LHCN-M2 (cell line): ENCODE measurements at regions not wholly inside any gene's neighbourhood (a gene's known extent, or its start where the extent isn't known, plus 50 kb on each side); places are given as distances from the start of the nearest gene placed in this dataset.

Experiments
- DNase-seq: peaks from one replicate; pipeline ENCODE4 v3.0.0-alpha.2; 2012; ENCODE audit warnings: low read depth

DNA sequence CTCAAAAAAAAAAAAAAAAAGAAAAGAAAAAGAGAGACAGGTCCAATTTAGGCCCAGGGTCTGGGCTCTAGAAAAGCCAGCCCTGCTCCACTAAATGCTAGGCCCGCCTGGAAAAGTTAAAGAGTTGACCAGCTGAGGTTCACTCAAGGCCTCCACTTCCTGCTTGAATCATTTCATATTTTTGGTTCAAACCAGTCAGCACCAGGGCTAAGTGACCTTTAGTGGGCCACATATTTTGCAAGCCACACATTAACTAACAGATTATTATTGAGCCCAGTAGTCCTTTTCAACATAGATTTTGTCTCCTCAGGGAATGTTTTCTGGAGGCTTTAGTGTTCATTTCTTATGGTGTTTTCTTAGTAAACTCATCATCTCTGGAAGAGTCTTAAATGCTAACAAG, 156.6 kb downstream of the TLR4 start:
- DNase-seq = no peak

DNA sequence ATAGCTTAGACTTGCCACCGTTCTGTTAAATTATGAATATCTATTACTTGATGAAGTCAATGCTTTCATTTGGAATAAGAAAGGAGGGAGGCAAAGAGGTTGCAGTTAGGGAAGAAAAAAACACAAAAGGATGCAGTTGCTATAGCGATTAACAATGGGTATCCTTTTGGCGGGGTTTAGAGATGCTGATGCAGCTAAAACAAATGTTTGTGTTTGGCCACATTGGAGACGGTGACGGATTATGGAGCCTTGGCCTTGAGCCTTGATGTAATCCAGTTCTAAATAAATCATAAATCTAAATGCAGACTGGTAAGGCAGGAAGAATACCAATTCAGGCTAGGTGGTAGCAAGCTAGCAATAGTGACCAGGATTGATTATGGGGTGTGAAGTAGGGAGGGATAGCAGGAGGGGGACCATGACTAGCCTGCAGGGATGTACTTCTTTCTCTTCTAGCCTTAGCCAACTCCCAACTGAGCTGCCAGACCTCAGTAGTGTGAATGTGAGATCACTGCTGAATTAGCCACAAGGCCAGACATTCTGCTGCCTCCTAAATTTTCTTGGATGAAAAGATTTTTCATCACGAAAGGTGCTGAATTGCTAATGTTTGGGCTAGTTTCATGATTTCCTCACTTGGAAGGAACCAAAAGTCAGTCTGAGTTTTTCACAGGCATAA, 160.3 kb downstream of the TLR4 start:
- DNase-seq = no peak

DNA sequence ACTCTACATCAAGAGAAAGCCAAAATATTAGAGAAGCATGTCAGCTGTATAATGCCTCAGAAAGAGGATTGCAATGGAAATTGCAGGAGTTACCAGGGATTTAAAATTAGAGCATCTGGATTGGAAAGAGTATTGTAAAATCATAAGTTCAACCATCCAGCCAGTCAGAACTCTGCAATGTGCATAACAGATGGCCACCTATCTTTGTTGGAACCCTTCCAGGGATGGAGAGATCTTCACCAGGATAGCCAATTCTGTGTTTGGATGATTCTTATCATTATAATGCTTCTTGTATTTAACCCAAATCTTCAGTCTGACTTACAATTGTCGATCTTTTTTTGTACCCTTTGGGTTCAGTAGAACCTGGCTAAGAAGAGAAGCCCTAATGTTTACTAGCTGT, 164.4 kb downstream of the TLR4 start:
- DNase-seq = no peak

DNA sequence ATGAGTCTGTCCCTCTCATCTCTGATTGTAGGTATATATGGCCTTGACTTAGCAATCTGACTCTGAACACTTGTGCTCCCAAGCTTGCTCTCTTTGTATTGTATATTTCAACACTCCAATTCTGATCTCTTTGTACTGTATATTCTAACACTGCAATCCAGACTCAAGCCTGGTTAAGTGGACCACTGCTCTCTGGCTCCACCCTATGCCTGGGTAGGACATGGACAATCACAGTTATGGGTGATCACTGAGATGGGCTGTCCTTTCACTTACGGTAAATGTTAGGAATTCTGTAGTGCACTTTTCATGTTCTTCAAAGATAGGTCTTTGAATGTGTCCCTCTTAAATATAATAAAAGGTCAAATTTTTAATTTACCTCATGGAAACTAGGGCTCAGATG, 165.1 kb downstream of the TLR4 start:
- no peak for DNase-seq

DNA sequence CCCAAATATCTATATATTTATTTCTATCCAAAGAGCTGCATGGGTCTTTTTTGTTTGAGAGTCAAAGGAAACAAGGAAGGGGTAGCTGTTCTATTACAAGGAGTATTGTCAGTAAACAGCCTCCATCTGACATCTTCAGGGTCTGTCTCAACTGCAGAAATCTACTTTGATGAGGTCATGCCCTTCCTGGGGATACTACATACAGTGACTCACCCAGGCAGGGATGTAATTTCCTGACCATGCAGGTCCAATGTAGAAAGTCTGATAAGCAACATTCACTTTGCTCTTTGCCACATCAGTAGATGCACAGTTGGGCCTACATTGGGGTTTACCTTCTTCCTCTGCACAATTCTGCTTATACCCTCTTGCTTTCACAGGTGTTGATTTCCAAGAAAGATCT, 165.5 kb downstream of the TLR4 start:
- DNase-seq = no peak

GRCh38 chr9:117873664-117874063, 169.5 kb downstream of the TLR4 start:
- DNase-seq = no peak

GRCh38 chr9:117875886-117876285, 171.7 kb downstream of the TLR4 start:
- no peak for DNase-seq

DNA sequence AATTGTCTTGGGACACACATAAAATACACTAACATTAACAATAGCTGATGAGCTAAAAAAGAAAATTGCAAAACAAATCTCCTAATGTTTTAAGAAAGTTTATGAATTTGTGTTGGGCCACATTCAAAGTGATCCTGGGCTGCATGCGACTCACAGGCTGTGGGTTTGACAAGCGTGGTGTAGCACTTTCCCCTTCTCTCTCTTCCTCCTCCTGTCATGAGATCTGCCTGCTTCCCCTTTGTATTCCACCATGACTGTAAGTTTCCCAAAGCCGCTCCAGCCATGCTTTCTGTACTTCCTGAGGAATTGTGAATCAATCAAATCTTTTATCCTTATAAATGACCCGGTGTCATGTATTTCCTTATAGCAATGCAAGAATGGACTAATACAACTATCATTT, 178.0 kb downstream of the TLR4 start:
- DNase-seq = no peak

DNA sequence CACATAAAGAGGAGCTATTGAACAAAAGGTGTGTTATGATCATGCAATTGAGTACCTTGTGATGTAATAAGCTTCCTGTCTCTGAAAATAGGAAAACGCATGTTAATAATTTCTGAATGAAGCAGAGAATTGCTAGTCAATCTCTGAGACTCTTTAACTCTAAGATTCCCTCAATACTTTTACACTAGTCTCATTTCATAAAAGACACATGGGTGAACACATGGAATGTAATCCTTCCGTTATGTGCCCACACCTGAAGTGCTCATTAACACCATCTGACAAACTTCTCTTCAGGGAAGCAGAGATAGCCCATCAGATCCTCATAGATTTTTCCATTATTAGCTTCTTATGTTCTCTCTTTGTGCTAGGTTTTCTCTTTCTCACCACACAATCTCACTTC, 182.4 kb downstream of the TLR4 start:
- DNase-seq = no peak

DNA sequence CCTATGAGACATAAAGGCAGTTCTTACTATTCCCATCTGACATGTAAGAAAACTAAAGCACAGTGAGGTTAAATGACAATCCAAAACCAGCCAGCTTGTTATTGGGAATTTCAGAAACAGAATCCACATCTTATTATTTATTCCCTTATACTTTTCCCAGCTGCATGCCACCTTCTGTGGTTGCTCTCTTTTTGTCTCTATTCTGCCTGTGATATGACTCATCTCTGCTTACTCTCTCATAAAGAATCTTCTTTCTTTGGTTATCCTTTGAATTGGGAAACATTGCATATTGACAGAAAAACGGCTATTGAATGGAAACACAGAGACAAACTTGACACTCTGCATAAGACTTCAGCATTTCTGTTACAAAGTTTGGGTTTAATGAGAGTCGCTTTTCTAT, 183.2 kb downstream of the TLR4 start:
- DNase-seq = peak; percentile 26

- DNase-seq = peak; percentile 66
These were observed 183.7 kb downstream of the TLR4 start for GRCh38 chr9:117887941-117888340.

DNA sequence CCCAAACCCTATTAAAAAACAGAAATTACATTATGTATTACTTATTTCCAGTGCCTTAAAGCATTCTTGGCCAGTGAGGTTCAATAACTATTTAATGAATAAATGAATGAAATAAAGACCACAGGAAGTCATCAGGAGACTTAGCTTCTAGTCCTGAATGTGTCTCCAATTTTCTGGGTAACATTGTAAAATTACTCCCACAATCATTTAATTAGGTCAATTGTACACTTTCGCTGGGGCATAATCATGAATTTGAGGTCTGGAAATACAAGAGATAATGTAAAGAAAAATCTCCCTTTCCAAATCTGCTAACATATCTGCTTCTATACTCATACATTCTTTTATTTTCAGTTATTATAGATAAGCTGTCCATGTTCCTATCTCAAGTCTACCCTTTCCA, 199.2 kb downstream of the TLR4 start:
- DNase-seq = no peak

DNA sequence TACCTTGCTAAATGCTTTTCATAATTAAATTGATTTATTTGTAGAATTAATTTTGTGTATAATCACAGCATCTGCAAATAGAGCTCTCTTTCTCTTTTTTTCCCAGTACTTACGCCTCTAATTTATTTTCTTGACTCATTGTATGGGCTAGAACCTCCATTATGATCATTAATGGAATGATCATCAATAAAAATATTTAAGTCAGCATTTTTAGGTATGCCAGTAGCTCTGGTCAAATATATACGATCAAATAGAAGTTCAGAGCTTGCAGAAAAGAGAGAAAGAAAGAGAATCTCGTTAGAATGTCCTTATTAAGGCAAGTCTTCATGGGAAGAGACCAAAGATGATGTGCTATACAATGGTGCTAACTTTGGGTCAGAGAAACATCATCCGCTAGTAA, 202.6 kb downstream of the TLR4 start:
- DNase-seq = no peak

DNA sequence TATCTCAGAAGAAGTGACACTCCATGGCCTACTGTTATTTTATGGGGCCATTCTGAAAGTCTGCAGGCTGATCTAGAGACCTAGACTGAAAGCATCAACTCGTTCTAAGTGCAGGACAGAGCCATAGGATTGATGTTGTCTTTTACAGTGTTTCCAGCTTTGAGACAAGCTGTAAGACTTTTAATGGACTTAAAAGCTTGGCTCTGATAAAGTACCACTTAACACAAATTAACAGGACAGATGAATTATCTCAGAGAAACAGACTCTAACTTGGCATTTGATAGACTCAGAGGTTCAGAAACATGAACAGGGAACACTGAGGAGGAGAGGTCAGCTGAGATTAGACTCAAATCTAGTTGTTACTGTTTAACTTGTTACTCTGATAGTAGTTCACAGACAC, 203.2 kb downstream of the TLR4 start:
- no peak for DNase-seq

GRCh38 chr9:117916291-117916690, 212.1 kb downstream of the TLR4 start:
- no peak for DNase-seq

GRCh38 chr9:117917873-117918272, 213.7 kb downstream of the TLR4 start:
- DNase-seq = no peak

DNA sequence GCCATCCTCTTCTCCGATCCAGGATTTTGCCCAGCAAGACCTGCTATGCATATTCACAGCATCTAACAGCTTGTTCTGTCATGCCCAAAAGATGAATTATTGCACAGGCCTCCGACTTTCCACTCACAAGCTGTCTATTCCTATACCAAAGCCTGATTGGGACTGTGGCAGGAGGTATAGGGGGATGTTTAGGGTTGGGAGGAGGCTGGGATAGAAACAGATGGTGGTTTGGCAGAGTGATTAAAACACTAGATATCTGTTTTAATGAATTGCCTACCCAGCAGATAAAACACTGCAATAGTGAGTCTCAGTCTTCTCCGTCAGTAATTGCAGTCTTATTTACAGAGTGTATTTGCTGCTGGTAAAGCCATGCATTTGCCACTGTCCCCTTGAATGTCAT, 215.3 kb downstream of the TLR4 start:
- no peak for DNase-seq

- DNase-seq = peak; percentile 13
These were observed 221.9 kb downstream of the TLR4 start for GRCh38 chr9:117926031-117926658.

- no peak for DNase-seq
These were observed 223.2 kb downstream of the TLR4 start for GRCh38 chr9:117927354-117927753.

GRCh38 chr9:117929868-117930267, 225.7 kb downstream of the TLR4 start:
- DNase-seq = peak; percentile 26

DNA sequence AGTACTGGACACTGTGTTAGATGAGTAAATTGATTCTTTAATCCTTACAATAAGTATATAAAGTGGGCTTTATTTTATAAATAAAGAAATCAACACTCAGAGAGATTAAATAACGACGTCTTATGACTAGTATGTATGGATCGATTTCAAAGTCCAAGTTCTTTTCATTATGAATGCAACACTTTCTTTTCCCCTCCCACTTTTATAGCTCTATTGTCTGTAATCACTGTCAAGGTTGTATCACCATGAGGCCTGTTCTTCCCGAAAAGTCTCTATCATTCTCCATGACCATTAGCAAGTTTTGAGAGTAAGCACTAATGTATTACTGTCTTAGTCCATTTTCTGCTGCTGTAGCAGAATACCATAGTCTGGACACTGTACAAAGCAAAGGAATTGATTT, 228.4 kb downstream of the TLR4 start:
- no peak for DNase-seq

DNA sequence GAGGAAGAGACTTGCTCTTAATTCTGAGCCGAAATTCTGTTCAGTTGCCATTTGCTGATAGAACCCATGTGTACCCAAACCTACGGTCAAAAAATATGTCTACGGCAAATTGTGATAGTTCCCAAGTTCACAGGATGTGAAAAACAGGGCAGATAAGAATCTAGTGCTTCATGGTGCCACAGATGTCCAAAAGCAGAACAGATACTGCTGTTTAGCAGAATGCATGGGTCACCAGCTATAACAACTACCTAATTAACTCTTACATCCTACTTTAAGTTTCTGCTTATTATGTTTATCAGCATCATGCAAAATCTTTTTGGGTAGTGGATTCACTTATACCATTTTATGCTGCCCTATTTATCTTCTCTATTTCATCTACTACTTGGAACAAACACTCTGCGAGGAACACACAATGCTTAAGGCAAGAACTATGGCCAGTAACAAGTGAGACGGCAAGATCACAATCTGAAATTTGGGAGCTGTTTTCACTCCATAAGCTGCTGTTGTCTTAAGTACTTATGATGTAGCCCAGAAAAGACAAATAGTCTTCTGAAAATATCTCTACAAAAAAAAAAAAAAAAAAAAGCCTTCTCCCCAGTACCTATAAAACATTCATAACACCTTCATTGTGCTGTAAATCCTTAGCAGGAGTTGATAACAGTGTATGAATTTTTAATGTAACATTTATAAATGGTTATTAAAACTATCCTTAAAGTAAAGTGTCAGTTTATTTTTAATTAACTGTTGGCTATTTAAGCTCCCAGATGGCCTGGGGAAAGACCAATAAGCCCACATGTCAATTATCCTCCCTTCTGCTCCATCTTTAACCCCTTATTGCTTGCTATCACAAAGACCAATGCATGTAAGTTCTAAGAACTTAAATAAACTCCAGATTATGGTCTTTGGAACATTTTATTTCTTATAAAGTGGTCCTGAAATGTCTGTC, 232.3 kb downstream of the TLR4 start:
- no peak for DNase-seq

DNA sequence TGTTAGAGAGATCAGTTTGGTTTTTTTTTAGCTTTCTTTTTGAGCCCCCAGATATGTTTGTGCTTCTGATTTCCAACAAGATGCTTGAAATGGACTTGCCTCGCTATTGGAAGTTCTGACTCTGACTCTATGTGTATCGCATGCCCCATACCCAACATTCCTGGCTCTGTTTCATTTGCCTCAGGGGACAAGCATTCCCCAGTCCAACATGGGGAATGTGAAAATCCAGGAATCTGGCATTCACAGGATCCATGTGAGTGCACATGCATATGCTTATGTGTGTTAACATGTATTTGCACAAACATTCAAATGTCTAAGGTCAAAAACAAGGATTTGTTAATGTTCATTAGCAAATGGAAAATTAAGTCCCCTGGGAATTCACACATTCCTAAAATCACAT, 233.9 kb downstream of the TLR4 start:
- no peak for DNase-seq
